HCT116 (cell line): ENCODE measurements at regions not wholly inside any gene's neighbourhood (a gene's known extent, or its start where the extent isn't known, plus 50 kb on each side); places are given as distances from the start of the nearest gene placed in this dataset.

Experiments
- ATAC-seq: fragments of 200-7000 bp; cut with Tn5 transposase; 2 replicates; pipeline ENCODE4 v1.9.1; 2020; ENCODE audit warnings: mild to moderate bottlenecking, moderate library complexity
- BruUV-seq: library from RNA; stranded (reverse); fragments of 400-500 nt; replicated peaks from 2 replicates; lab custom pipeline; 2021; lab: Mats Ljungman, UMichigan
- CTCF ChIA-PET: fragments of 300-600 bp; sonication (Branson Sonifier 250); formaldehyde crosslinking; loops from one replicate; lab custom pipeline; 2021; ENCODE audit warnings: antibody characterized with exemption; lab: Charles Lee
- POLR2A ChIA-PET: fragments of 300-600, 350-600 bp; sonication (Branson Sonifier 250); formaldehyde crosslinking; loops from one replicate; lab custom pipeline; 2021; ENCODE audit warnings: antibody characterized with exemption; lab: Charles Lee
- RAD21 ChIA-PET, 2 experiments: fragments of 300-600 bp; sonication (Branson Sonifier 250); formaldehyde crosslinking; loops; one replicate each; lab custom pipeline; 2023; ENCODE audit warnings: low total read pairs in 2 of 2; ENCODE audit not compliant: uncharacterized antibody in 2 of 2, unreplicated experiment in 2 of 2, low non-redundant PET in 1 of 2; lab: Charles Lee
- DNase-seq: peaks from one replicate; pipeline ENCODE4 v3.0.0-alpha.2; 2010; ENCODE audit warnings: low read depth, low spot score
- H2AFZ ChIP-seq: fragments of 200-600 bp; shearing (Covaris generic), sonication (generic); 2 replicates; pipeline ENCODE4 v1.6.1; 2017; ENCODE audit warnings: low read depth, mixed run types, mixed read lengths, antibody characterized with exemption, low read length; ENCODE audit not compliant: poor library complexity, severe bottlenecking
- H3K27ac ChIP-seq: 2 replicates; pipeline ENCODE4 v1.5.1; 2012; ENCODE audit warnings: low read depth, low read length
- H3K27me3 ChIP-seq: fragments of 200-600 bp; sonication (generic); 2 replicates; pipeline ENCODE4 v1.6.1; 2016; ENCODE audit warnings: mixed run types, low read length, mixed read lengths; ENCODE audit not compliant: insufficient read depth
- H3K36me3 ChIP-seq, 2 experiments: fragments of 200-500 bp in 1 of 2; fragments of 200-600 bp in 1 of 2; sonication (Bioruptor generic) in 1 of 2; sonication (generic) in 1 of 2; 2 replicates each; pipeline versions ENCODE4 v1.5.1 to v1.6.1; 2014 to 2016; ENCODE audit warnings: low read length in 2 of 2, inconsistent platforms in 1 of 2, mixed read lengths in 1 of 2, mixed run types in 1 of 2; ENCODE audit not compliant: insufficient read depth in 2 of 2, control insufficient read depth in 1 of 2
- H3K4me1 ChIP-seq, 2 experiments: fragments of 200-600 bp in 1 of 2; sonication (generic) in 1 of 2; 2 replicates each; pipeline versions ENCODE4 v1.5.1 to v1.6.1; 2012 to 2017; ENCODE audit warnings: low read length in 2 of 2, inconsistent platforms in 1 of 2, mild to moderate bottlenecking in 1 of 2, mixed read lengths in 1 of 2, mixed run types in 1 of 2, moderate library complexity in 1 of 2; ENCODE audit not compliant: insufficient read depth in 2 of 2, control insufficient read depth in 1 of 2
- H3K4me2 ChIP-seq: fragments of 200-600 bp; sonication (generic); 2 replicates; pipeline ENCODE4 v1.6.1; 2017; ENCODE audit warnings: mixed run types, low read length, mixed read lengths
- H3K4me3 ChIP-seq, 2 experiments: fragments of 200-600 bp in 1 of 2; sonication (generic) in 1 of 2; replicated peaks in 1 of 2; 2 replicates each; pipeline ENCODE4 v1.5.1; 2011 to 2016; ENCODE audit warnings: low read length in 2 of 2, control low read depth in 1 of 2, low read depth in 1 of 2, mild to moderate bottlenecking in 1 of 2, mixed read lengths in 1 of 2, mixed run types in 1 of 2
- H3K79me2 ChIP-seq: fragments of 200-600 bp; sonication (generic); 2 replicates; pipeline ENCODE4 v1.6.1; 2017; ENCODE audit warnings: mild to moderate bottlenecking, mixed run types, low read length, moderate library complexity, mixed read lengths; ENCODE audit not compliant: insufficient read depth
- H3K9ac ChIP-seq: fragments of 200-600 bp; sonication (generic); 2 replicates; pipeline ENCODE4 v1.6.1; 2016; ENCODE audit warnings: low read length, mixed read lengths
- H3K9me2 ChIP-seq: fragments of 200-600 bp; sonication (generic), shearing (Covaris generic); 2 replicates; pipeline ENCODE4 v1.6.1; 2017; ENCODE audit warnings: mixed run types, mild to moderate bottlenecking, moderate library complexity; ENCODE audit not compliant: insufficient read depth
- H3K9me3 ChIP-seq, 2 experiments: fragments of 200-500 bp in 1 of 2; fragments of 200-600 bp in 1 of 2; sonication (Bioruptor generic) in 1 of 2; sonication (generic) in 1 of 2; 2 replicates each; pipeline ENCODE4 v1.6.1; 2014 to 2017; ENCODE audit warnings: low read length in 2 of 2, mixed read lengths in 2 of 2, inconsistent platforms in 1 of 2, low read depth in 1 of 2, mild to moderate bottlenecking in 1 of 2, mixed run types in 1 of 2, moderate library complexity in 1 of 2; ENCODE audit not compliant: control insufficient read depth in 1 of 2, insufficient read depth in 1 of 2
- H4K20me1 ChIP-seq: fragments of 200-600 bp; sonication (generic), shearing (Covaris generic); 2 replicates; pipeline ENCODE4 v1.6.1; 2017; ENCODE audit warnings: mixed run types, mild to moderate bottlenecking, moderate library complexity; ENCODE audit not compliant: insufficient read depth
- CEBPB ChIP-seq: IDR thresholded peaks from 2 replicates; pipeline ENCODE4 v1.6.1; 2012; ENCODE audit warnings: low read depth
- EGR1 ChIP-seq: IDR thresholded peaks from 2 replicates; pipeline ENCODE4 v1.6.1; 2012; ENCODE audit warnings: low read depth
- FOSL1 ChIP-seq: IDR thresholded peaks from 2 replicates; pipeline ENCODE4 v1.6.1; 2012; ENCODE audit warnings: low read depth
- MAX ChIP-seq: IDR thresholded peaks from 2 replicates; pipeline ENCODE4 v1.6.1; 2012
- POLR2A ChIP-seq: IDR thresholded peaks from 2 replicates; pipeline ENCODE4 v1.7.0; 2011; ENCODE audit warnings: borderline replicate concordance; ENCODE audit not compliant: insufficient read depth, insufficient read length; ENCODE audit errors: extremely low read depth
- POLR2AphosphoS5 ChIP-seq: IDR thresholded peaks from 2 replicates; pipeline ENCODE4 v1.6.1; 2011; ENCODE audit warnings: mild to moderate bottlenecking, low read depth, low read length, moderate library complexity
- RAD21 ChIP-seq: IDR thresholded peaks from 2 replicates; pipeline ENCODE4 v1.6.1; 2012; ENCODE audit warnings: low read depth, mild to moderate bottlenecking
- TCF7L2 ChIP-seq: IDR thresholded peaks from 2 replicates; pipeline ENCODE4 v1.7.0; 2011; ENCODE audit warnings: borderline replicate concordance, inconsistent platforms; ENCODE audit not compliant: insufficient read depth, insufficient read length; ENCODE audit errors: extremely low read depth
- YY1 ChIP-seq: IDR thresholded peaks from 2 replicates; pipeline ENCODE4 v1.6.1; 2011; ENCODE audit warnings: low read length, low read depth, moderate library complexity, mild to moderate bottlenecking; ENCODE audit not compliant: insufficient replicate concordance; ENCODE audit errors: extremely low read depth
- ZBTB33 ChIP-seq: IDR thresholded peaks from 2 replicates; pipeline ENCODE4 v1.6.1; 2011; ENCODE audit warnings: mild to moderate bottlenecking, low read length, moderate library complexity; ENCODE audit not compliant: insufficient replicate concordance; ENCODE audit errors: extremely low read depth
- ZFX ChIP-seq: fragments of 450-650 bp; IDR thresholded peaks from 2 replicates; pipeline ENCODE4 v1.6.1; 2017
- intact Hi-C: fragments of 100-400 bp; cut with micrococcal nuclease; formaldehyde crosslinking; loops from 2 replicates; pipeline ENCODE4 v1.10.0; 2022
- TF ChIP-seq, protein P1 (sequence below): IDR thresholded peaks from 2 replicates; pipeline ENCODE4 v1.6.1; 2012; ENCODE audit warnings: low read depth
- TF ChIP-seq, protein P2 (sequence below), 3 experiments: fragments of 200-600 bp in 1 of 3; sonication (generic) in 1 of 3; IDR thresholded peaks in 2 of 3; conservative IDR thresholded peaks in 1 of 3; 2 replicates each; pipeline ENCODE4 v1.5.1; 2012 to 2017; ENCODE audit warnings: low read depth in 2 of 3, low read length in 2 of 3, antibody characterized with exemption in 1 of 3, borderline replicate concordance in 1 of 3, control low read depth in 1 of 3, mild to moderate bottlenecking in 1 of 3, mixed read lengths in 1 of 3, mixed run types in 1 of 3, moderate library complexity in 1 of 3; ENCODE audit not compliant: insufficient read depth in 1 of 3

DNA sequence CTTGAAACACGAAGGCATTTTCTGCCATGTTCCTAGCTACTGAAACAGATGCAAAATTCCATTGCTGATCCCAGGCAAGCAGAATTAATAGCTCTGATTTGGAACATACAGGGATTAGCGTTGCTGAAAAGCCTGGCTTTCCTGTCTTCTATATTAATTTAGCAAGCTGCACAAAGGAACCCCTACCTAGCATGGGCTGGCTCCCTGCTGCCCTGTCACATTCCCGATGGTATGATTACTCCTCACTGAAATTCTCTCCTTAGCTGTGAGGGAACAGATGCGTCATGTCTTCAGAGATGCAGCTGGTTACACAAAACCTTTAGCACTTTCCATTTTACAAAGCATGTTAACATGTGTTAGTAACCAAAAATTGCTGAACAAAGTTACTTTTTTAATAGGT, 878.9 kb downstream of the TYW1 start:
- BruUV-seq = no TSS peak
- intact Hi-C loops = no loop called here

DNA sequence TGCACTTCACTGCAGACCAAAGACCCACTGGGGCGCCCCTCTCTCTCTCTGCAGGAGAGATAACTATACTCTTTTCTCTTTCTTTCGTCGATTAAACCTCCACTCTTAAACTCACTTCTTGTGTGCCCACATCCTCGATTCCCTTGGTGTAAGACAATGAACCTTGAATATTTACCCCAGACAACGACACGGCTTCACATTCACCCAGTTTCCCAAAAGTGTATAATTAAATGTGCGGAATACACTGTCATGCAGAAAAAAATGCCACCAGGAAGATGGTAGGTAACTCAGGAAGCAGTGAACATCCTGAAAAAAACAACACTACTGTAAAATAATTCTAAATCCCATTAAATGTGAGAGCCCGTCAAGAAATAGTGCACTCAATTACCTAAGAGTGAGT, 882.2 kb downstream of the TYW1 start:
- intact Hi-C loops = no loop called here
- no peak overlapping the region for H2AFZ ChIP-seq
- ChIA-PET POLR2A (no interaction called here), RAD21 (no interaction called here), CTCF (no interaction called here)
- H3K4me3 ChIP-seq = no peak overlapping the region
- no peak overlapping the region for H3K9ac ChIP-seq
- no peaks in the 10 kb centered on the region for H3K4me1 ChIP-seq
- no peaks in the 10 kb centered on the region for H3K36me3 ChIP-seq
- no peaks in the 10 kb centered on the region for H3K27me3 ChIP-seq
- H3K27ac ChIP-seq = no peak overlapping the region
- no peaks in the 10 kb centered on the region for H3K9me2 ChIP-seq
- no peaks in the 10 kb centered on the region; a peak in 2 of 4 replicates for H3K9me3 ChIP-seq
- no TSS peak for BruUV-seq
- DNase-seq = no peak
- no peaks in the 10 kb centered on the region for H4K20me1 ChIP-seq
- H3K79me2 ChIP-seq = no peaks in the 10 kb centered on the region
- no peak for ATAC-seq
- H3K4me2 ChIP-seq = no peak overlapping the region
- TF ChIP-seq, protein P1, sequence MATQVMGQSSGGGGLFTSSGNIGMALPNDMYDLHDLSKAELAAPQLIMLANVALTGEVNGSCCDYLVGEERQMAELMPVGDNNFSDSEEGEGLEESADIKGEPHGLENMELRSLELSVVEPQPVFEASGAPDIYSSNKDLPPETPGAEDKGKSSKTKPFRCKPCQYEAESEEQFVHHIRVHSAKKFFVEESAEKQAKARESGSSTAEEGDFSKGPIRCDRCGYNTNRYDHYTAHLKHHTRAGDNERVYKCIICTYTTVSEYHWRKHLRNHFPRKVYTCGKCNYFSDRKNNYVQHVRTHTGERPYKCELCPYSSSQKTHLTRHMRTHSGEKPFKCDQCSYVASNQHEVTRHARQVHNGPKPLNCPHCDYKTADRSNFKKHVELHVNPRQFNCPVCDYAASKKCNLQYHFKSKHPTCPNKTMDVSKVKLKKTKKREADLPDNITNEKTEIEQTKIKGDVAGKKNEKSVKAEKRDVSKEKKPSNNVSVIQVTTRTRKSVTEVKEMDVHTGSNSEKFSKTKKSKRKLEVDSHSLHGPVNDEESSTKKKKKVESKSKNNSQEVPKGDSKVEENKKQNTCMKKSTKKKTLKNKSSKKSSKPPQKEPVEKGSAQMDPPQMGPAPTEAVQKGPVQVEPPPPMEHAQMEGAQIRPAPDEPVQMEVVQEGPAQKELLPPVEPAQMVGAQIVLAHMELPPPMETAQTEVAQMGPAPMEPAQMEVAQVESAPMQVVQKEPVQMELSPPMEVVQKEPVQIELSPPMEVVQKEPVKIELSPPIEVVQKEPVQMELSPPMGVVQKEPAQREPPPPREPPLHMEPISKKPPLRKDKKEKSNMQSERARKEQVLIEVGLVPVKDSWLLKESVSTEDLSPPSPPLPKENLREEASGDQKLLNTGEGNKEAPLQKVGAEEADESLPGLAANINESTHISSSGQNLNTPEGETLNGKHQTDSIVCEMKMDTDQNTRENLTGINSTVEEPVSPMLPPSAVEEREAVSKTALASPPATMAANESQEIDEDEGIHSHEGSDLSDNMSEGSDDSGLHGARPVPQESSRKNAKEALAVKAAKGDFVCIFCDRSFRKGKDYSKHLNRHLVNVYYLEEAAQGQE = no peak
- TF ChIP-seq EGR1 (no peak), MAX (no peak), ZFX (no peak), YY1 (no peak), FOSL1 (no peak), ZBTB33 (no peak)

More for the DNA sequence above, 878.9 kb downstream of the TYW1 start:
- ChIA-PET CTCF (no interaction called here), POLR2A (no interaction called here), RAD21 (no interaction called here)
- H3K4me3 ChIP-seq = no peak overlapping the region
- no peak overlapping the region for H2AFZ ChIP-seq
- no peaks in the 10 kb centered on the region for H3K79me2 ChIP-seq
- H3K4me1 ChIP-seq = no peaks in the 10 kb centered on the region
- H4K20me1 ChIP-seq = no peaks in the 10 kb centered on the region
- no peak overlapping the region for H3K27ac ChIP-seq
- peaks cover under 1 to 12% of the 10 kb centered on the region in 2 experiments; a peak in 1 of 4 replicates for H3K9me3 ChIP-seq
- H3K9ac ChIP-seq = no peak overlapping the region
- no peak overlapping the region for H3K4me2 ChIP-seq
- H3K36me3 ChIP-seq = no peaks in the 10 kb centered on the region
- TF ChIP-seq CEBPB (no peak), RAD21 (no peak), ZFX (no peak), POLR2A (no peak), TCF7L2 (no peak), FOSL1 (no peak), POLR2AphosphoS5 (no peak)
- TF ChIP-seq, protein P2, sequence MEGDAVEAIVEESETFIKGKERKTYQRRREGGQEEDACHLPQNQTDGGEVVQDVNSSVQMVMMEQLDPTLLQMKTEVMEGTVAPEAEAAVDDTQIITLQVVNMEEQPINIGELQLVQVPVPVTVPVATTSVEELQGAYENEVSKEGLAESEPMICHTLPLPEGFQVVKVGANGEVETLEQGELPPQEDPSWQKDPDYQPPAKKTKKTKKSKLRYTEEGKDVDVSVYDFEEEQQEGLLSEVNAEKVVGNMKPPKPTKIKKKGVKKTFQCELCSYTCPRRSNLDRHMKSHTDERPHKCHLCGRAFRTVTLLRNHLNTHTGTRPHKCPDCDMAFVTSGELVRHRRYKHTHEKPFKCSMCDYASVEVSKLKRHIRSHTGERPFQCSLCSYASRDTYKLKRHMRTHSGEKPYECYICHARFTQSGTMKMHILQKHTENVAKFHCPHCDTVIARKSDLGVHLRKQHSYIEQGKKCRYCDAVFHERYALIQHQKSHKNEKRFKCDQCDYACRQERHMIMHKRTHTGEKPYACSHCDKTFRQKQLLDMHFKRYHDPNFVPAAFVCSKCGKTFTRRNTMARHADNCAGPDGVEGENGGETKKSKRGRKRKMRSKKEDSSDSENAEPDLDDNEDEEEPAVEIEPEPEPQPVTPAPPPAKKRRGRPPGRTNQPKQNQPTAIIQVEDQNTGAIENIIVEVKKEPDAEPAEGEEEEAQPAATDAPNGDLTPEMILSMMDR (IDR thresholded peaks at IDR 0.05 in 2 of 3, conservative IDR thresholded peaks at IDR 0.05 in 1 of 3; ENCODE audit: borderline replicate concordance in 1 of 3, insufficient read depth in 1 of 3, low read depth in 2 of 3, low read length in 2 of 3) = no peak
- no peaks in the 10 kb centered on the region for H3K9me2 ChIP-seq
- DNase-seq (no peak), ATAC-seq (no peak)
- H3K27me3 ChIP-seq = no peaks in the 10 kb centered on the region
